ENCODE measurements at regions not wholly inside any gene's neighbourhood (a gene's known extent, or its start where the extent isn't known, plus 50 kb on each side); places are given as distances from the start of the nearest gene placed in this dataset.

DNA sequence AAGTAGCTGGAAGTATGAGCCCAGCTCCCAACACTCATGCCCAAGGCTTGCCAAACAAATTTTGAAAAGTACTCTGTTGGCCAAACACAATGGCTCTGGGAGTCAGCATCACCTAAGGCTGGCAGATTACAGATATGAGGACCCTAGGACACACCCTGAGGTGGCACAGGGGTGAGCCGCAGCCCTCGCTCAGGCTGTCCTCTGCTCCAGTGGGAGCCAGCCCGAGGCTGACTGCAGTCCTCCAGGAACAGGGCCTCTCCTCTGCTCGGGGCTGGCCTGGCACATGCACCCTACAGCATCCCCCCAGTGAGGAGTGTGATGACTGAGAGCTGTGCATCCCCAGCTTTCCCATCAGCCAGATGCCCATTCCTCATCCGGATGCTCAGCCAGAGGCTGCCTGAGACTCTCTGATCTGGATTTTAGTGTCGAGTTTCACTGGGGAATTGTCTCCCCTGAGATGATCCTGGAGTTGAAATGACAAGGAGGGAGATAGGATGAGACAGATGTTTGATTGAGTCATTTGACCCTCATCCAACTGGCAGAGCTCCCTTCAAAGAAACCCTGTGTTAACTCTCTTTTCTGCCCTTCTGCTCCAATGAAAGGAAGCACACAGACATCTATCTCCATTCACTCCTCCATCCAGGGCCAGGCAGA lies 269.3 kb upstream of the NCKAP5 start:
- TF ChIP-seq, protein P1, sequence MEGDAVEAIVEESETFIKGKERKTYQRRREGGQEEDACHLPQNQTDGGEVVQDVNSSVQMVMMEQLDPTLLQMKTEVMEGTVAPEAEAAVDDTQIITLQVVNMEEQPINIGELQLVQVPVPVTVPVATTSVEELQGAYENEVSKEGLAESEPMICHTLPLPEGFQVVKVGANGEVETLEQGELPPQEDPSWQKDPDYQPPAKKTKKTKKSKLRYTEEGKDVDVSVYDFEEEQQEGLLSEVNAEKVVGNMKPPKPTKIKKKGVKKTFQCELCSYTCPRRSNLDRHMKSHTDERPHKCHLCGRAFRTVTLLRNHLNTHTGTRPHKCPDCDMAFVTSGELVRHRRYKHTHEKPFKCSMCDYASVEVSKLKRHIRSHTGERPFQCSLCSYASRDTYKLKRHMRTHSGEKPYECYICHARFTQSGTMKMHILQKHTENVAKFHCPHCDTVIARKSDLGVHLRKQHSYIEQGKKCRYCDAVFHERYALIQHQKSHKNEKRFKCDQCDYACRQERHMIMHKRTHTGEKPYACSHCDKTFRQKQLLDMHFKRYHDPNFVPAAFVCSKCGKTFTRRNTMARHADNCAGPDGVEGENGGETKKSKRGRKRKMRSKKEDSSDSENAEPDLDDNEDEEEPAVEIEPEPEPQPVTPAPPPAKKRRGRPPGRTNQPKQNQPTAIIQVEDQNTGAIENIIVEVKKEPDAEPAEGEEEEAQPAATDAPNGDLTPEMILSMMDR (IDR thresholded peaks at IDR 0.05; ENCODE audit: low read depth, low read length) = no peak
- no peak overlapping the region for H3K4me3 ChIP-seq (ENCODE audit: low read depth, low read length)

DNA sequence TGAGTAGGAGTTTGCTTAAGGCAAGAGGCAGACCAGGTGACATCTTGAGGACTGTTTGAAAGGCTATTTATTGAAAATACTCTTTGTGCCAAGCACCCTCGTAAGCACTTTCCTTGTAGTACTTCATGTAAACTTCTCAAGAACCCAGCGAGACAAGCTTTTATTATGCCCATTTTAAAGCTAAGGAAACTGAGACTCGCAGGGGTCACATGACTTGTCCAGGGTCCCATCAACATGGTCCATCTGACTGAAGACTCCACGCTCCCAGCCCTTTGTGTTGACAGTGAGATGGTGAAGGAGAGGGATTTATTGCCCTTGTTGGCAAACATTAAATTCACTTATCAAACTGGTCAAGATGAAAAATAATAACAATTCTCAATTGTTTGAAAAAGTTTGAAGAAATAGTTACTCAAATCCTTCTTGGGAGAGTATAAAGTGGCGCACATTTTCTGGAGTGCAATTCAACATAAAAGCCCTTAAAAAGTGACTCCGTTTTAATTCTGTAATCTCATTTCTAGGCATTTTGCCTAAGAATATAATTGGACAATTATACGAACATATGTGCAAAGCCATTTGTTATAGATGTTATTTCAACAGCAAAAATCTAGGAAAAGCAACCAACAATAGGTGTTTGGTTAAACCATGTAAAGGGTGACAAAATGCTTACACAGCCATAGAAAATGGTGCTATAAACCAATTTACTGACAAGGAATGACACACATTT lies 270.5 kb upstream of the NCKAP5 start:
- TF ChIP-seq, protein P1 (IDR thresholded peaks at IDR 0.05; ENCODE audit: low read depth, low read length) = no peak
- H3K4me3 ChIP-seq (ENCODE audit: low read depth, low read length) = no peak overlapping the region

DNA sequence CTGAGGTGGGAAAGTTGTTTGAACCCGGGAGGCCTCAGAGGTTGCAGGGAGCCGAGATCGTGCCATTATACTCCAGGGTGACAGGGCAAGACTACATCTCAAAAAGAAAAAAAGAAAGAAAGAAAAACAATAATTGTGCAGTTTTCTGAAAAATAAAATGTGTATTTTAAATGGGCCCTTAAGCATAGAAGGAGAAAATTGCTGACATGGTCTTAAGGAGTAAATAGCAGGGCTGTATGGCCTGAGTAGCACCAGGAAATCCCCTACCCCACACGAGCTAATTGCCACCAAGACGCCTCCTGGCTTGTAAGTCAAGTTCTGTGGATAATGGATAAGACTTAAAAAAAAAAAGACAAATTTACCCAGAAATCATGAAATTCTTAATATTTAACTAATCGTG lies 271.4 kb upstream of the NCKAP5 start:
- TF ChIP-seq, protein P1 (IDR thresholded peaks at IDR 0.05; ENCODE audit: low read depth, low read length) = no peak
- H3K4me3 ChIP-seq (ENCODE audit: low read depth, low read length) = no peak overlapping the region

DNA sequence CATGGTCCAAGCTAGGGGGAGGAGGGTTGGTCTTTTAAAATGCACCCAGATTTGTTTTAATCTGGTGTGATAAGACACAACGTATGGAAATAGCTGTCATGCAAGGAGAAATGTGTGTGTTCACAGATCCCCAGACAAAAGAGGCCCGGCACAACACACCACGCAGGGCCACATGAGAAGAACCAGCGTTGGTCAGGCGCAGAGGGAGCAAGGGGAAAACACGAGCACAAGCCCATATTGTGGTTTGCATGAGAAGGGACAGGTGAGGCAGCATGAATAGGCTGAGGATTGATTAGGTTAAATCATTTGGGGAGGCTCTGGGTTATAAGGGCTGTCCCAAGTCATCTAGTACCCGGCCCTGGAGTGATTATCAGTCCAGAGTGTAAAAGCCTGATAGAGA lies 272.5 kb upstream of the NCKAP5 start:
- TF ChIP-seq, protein P1 (IDR thresholded peaks at IDR 0.05; ENCODE audit: low read depth, low read length) = no peak
- H3K4me3 ChIP-seq (ENCODE audit: low read depth, low read length) = no peak overlapping the region

DNA sequence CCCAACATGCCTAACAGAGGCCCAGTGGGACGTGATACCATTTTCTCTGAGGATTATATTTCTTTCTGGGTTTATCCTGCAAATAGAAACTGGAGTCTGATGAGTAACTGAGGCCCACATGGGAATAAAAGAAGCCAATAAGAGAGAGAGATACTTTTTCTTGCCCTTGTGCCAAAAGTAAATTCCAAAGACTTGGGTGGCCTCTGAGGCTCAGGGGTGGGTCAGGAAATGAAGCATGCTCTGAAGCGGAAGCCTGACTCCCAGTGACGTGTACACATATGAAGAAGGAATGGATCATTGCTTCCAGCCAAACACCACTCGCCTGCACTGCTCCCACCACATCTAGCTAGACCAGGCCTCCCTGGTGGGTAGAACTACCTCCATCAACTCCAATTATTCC lies 273.6 kb upstream of the NCKAP5 start:
- TF ChIP-seq, protein P1 (IDR thresholded peaks at IDR 0.05; ENCODE audit: low read depth, low read length) = no peak
- H3K4me3 ChIP-seq (ENCODE audit: low read depth, low read length) = no peak overlapping the region

DNA sequence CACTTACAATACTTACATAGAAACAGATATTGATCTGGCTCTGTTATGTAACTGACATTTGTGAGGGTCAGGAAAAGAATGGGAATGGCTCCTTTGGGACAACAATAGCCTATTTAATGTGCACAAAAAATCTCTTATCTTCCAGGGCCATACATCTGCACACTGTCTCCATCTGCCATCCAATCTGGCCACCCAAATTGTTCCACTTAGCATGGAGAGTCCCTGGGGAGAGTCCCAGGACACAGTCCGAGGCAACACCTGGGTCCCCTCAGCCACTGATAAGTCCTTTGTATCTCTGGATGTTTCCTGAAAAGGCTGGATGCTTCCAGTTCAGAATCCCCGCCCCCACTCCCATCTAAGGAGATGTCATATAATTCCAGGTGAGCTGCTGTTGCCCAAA lies 274.2 kb upstream of the NCKAP5 start:
- TF ChIP-seq, protein P1 (IDR thresholded peaks at IDR 0.05; ENCODE audit: low read depth, low read length) = no peak

DNA sequence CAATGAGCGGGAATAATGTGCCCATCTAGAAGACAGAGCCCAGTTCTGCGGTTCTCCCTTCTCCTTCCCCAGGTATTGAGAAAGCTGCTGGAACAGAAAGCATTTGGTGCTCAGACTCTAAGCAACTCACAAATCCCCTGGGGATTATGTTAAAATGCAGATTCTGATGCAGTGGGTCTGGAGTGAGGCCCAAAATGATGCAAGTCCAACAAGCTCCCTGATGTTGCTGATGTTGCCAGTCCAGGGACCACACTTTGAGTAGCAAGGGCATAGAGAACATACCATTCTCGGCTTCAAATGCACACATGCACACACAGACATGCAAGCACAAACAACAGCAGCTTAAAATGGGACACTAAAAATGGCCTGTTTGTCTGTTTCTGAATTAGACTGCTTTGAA lies 274.8 kb upstream of the NCKAP5 start:
- no peak overlapping the region for H3K4me3 ChIP-seq (ENCODE audit: low read depth, low read length)
- TF ChIP-seq, protein P1 (IDR thresholded peaks at IDR 0.05; ENCODE audit: low read depth, low read length) = no peak

More for the DNA sequence above, 274.2 kb upstream of the NCKAP5 start:
- no peak overlapping the region for H3K4me3 ChIP-seq (ENCODE audit: low read depth, low read length)
